OCI-LY3 (cell line): ENCODE measurements at regions not wholly inside any gene's neighbourhood (a gene's known extent, or its start where the extent isn't known, plus 50 kb on each side); places are given as distances from the start of the nearest gene placed in this dataset.

Experiments used
- EZH2phosphoT487 ChIP-seq: fragments of 200-600 bp; shearing (Covaris generic); IDR thresholded peaks from 2 replicates; pipeline ENCODE4 v1.6.1; 2018; ENCODE audit warnings: antibody characterized with exemption, mixed run types, low read depth
- TF ChIP-seq, protein P1 (sequence below): fragments of 200-600, 300-600 bp; sonication (generic); IDR thresholded peaks from 2 replicates; pipeline ENCODE4 v1.5.1; 2014; ENCODE audit warnings: antibody characterized with exemption, low read length, low read depth

DNA sequence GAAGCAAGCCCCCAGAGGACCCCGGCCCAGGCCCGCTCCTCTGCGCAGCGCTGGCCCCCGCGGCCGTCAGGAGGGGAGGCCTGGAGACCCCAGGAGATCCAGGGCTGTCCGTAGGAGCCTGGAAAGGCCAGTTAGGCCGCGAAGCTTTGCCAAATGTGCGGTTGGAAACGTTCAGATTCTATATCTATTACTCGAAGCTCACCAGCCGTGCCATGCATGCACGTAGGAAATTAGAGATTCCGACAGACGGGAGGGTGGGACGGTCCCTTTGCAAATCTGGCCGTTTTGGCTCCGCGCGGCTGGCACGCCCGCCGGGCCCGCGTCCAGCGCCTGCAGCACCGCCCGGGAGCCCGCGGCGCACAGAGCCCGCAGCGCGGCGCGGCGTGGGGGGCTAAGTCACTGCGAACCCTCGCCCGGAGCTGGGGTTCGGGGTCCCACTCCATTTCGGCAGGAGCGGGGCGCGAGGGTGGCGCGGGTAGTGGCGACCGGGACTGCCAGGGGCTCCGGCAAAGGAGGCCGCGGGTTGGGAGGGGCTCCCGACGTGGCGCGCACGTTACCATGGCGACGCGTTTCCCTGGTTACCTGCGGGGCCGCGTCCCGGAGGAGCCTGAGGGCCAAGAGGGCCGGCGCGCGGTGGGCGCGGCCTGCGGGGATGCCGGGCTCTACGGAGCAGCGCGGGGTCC lies 488.6 kb upstream of the SMIM21 start:
- TF ChIP-seq, protein P1, sequence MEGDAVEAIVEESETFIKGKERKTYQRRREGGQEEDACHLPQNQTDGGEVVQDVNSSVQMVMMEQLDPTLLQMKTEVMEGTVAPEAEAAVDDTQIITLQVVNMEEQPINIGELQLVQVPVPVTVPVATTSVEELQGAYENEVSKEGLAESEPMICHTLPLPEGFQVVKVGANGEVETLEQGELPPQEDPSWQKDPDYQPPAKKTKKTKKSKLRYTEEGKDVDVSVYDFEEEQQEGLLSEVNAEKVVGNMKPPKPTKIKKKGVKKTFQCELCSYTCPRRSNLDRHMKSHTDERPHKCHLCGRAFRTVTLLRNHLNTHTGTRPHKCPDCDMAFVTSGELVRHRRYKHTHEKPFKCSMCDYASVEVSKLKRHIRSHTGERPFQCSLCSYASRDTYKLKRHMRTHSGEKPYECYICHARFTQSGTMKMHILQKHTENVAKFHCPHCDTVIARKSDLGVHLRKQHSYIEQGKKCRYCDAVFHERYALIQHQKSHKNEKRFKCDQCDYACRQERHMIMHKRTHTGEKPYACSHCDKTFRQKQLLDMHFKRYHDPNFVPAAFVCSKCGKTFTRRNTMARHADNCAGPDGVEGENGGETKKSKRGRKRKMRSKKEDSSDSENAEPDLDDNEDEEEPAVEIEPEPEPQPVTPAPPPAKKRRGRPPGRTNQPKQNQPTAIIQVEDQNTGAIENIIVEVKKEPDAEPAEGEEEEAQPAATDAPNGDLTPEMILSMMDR: no peak
- TF ChIP-seq EZH2phosphoT487: no peak
